Endothelial cell (in vitro differentiated cells): ENCODE measurements at regions not wholly inside any gene's neighbourhood (a gene's known extent, or its start where the extent isn't known, plus 50 kb on each side); places are given as distances from the start of the nearest gene placed in this dataset.

Experiments used
- DNase-seq: peaks from one replicate; pipeline ENCODE4 v3.0.0; 2021; ENCODE audit warnings: low spot score
- H3K27ac Mint-ChIP-seq: one replicate; pipeline ENCODE4 v1.8.0; 2021; ENCODE audit warnings: mixed read lengths, inconsistent platforms; ENCODE audit not compliant: unreplicated experiment
- H3K27me3 Mint-ChIP-seq: one replicate; pipeline ENCODE4 v1.8.0; 2021; ENCODE audit warnings: mild to moderate bottlenecking, moderate library complexity, mixed read lengths, inconsistent platforms; ENCODE audit not compliant: unreplicated experiment
- H3K36me3 Mint-ChIP-seq: one replicate; pipeline ENCODE4 v1.8.0; 2021; ENCODE audit warnings: mild to moderate bottlenecking, low read depth, mixed read lengths, inconsistent platforms; ENCODE audit not compliant: unreplicated experiment
- H3K4me1 Mint-ChIP-seq: one replicate; pipeline ENCODE4 v1.8.0; 2021; ENCODE audit warnings: mild to moderate bottlenecking, mixed read lengths, inconsistent platforms; ENCODE audit not compliant: unreplicated experiment
- H3K4me3 Mint-ChIP-seq: one replicate; pipeline ENCODE4 v1.8.0; 2021; ENCODE audit warnings: mild to moderate bottlenecking, mixed read lengths, inconsistent platforms; ENCODE audit not compliant: unreplicated experiment
- H3K9me3 Mint-ChIP-seq: one replicate; pipeline ENCODE4 v1.8.0; 2021; ENCODE audit warnings: mixed read lengths, inconsistent platforms; ENCODE audit not compliant: unreplicated experiment
- CTCF ChIP-seq: fragments of 200-600 bp; sonication (generic); IDR thresholded peaks from one replicate; pipeline ENCODE4 v1.5.0; 2021; ENCODE audit warnings: antibody characterized with exemption; ENCODE audit not compliant: unreplicated experiment

GRCh38 chr5:39713250-39713916, 288.6 kb upstream of the DAB2 start:
- H3K36me3 Mint-ChIP-seq = no peaks in the 10 kb centered on the region
- H3K27me3 Mint-ChIP-seq = no peaks in the 10 kb centered on the region
- H3K4me1 Mint-ChIP-seq = peaks cover 2% of the 10 kb centered on the region
- DNase-seq = no peak
- no peak overlapping the region for H3K4me3 Mint-ChIP-seq
- H3K27ac Mint-ChIP-seq = no peak overlapping the region
- no peaks in the 10 kb centered on the region for H3K9me3 Mint-ChIP-seq
- TF ChIP-seq CTCF = no peak

- Mint-ChIP-seq H3K36me3 (no peaks in the 10 kb centered on the region), H3K4me1 (peaks cover 2% of the 10 kb centered on the region), H3K27ac (no peak overlapping the region), H3K27me3 (no peaks in the 10 kb centered on the region), H3K9me3 (no peaks in the 10 kb centered on the region), H3K4me3 (no peak overlapping the region)
- no peak for DNase-seq
- no peak for TF ChIP-seq CTCF
Measured at GRCh38 chr5:39712316-39713249, 287.8 kb upstream of the DAB2 start.

GRCh38 chr5:39711821-39712220, 287.0 kb upstream of the DAB2 start:
- no peak for DNase-seq

GRCh38 chr5:39709032-39709431, 284.3 kb upstream of the DAB2 start:
- DNase-seq = no peak
- Mint-ChIP-seq H3K9me3 (no peaks in the 10 kb centered on the region), H3K4me3 (no peak overlapping the region), H3K4me1 (peaks cover 2% of the 10 kb centered on the region), H3K36me3 (no peaks in the 10 kb centered on the region), H3K27me3 (no peaks in the 10 kb centered on the region), H3K27ac (no peak overlapping the region)
- TF ChIP-seq CTCF = no peak

More at GRCh38 chr5:39711821-39712220, 287.0 kb upstream of the DAB2 start:
- Mint-ChIP-seq H3K36me3 (no peaks in the 10 kb centered on the region), H3K27ac (no peak overlapping the region), H3K27me3 (no peaks in the 10 kb centered on the region), H3K4me1 (peaks cover 2% of the 10 kb centered on the region), H3K4me3 (no peak overlapping the region), H3K9me3 (no peaks in the 10 kb centered on the region)
- TF ChIP-seq CTCF = no peak

GRCh38 chr5:39702928-39703327, 278.1 kb upstream of the DAB2 start:
- H3K4me1 Mint-ChIP-seq = no peaks in the 10 kb centered on the region
- H3K9me3 Mint-ChIP-seq = no peaks in the 10 kb centered on the region
- DNase-seq = no peak
- H3K4me3 Mint-ChIP-seq = no peak overlapping the region
- no peak for TF ChIP-seq CTCF
- no peak overlapping the region for H3K27ac Mint-ChIP-seq
- H3K36me3 Mint-ChIP-seq = no peaks in the 10 kb centered on the region
- no peaks in the 10 kb centered on the region for H3K27me3 Mint-ChIP-seq
